Neuronal stem cell (in vitro differentiated cells): ENCODE measurements at regions not wholly inside any gene's neighbourhood (a gene's known extent, or its start where the extent isn't known, plus 50 kb on each side); places are given as distances from the start of the nearest gene placed in this dataset.
A peak's percentile ranks its signal among the peaks of the same experiment; 100 is the strongest.

Experiments used
- DNase-seq: peaks from one replicate; pipeline ENCODE4 v3.0.0-alpha.2; 2013; ENCODE audit warnings: low spot score
- H2AFZ ChIP-seq: one replicate; pipeline ENCODE4 v1.6.1; 2013; ENCODE audit warnings: mild to moderate bottlenecking, low read length, inconsistent platforms
- H2AK5ac ChIP-seq: 2 replicates; pipeline ENCODE4 v1.6.1; 2013; ENCODE audit warnings: low read depth, mild to moderate bottlenecking, inconsistent platforms, low read length, moderate library complexity, mixed read lengths
- H2BK120ac ChIP-seq: 2 replicates; pipeline ENCODE4 v1.6.1; 2013; ENCODE audit warnings: low read depth, mild to moderate bottlenecking, inconsistent platforms, low read length, moderate library complexity, mixed read lengths
- H2BK12ac ChIP-seq: one replicate; pipeline ENCODE4 v1.6.1; 2013; ENCODE audit warnings: low read length, inconsistent platforms
- H2BK15ac ChIP-seq: 2 replicates; pipeline ENCODE4 v1.6.1; 2013; ENCODE audit warnings: mild to moderate bottlenecking, low read length, inconsistent platforms, mixed read lengths
- H2BK5ac ChIP-seq: one replicate; pipeline ENCODE4 v1.6.1; 2013; ENCODE audit warnings: inconsistent platforms, mild to moderate bottlenecking, low read length, moderate library complexity
- H3K14ac ChIP-seq: one replicate; pipeline ENCODE4 v1.6.1; 2013; ENCODE audit warnings: low read length, inconsistent platforms
- H3K18ac ChIP-seq: 2 replicates; pipeline ENCODE4 v1.6.1; 2013; ENCODE audit warnings: low read length, inconsistent platforms
- H3K23ac ChIP-seq: 2 replicates; pipeline ENCODE4 v1.6.1; 2013; ENCODE audit warnings: low read depth, mild to moderate bottlenecking, mixed read lengths, low read length, inconsistent platforms; ENCODE audit not compliant: poor library complexity
- H3K27ac ChIP-seq: replicated peaks from 3 replicates; pipeline ENCODE4 v1.5.1; 2013; ENCODE audit warnings: low read length, inconsistent platforms
- H3K27me3 ChIP-seq, 3 experiments: 2 replicates each; pipeline ENCODE4 v1.6.1; 2013; ENCODE audit warnings: low read length in 3 of 3, mild to moderate bottlenecking in 2 of 3, inconsistent platforms in 1 of 3, low read depth in 1 of 3, mixed read lengths in 1 of 3, moderate library complexity in 1 of 3; ENCODE audit not compliant: control insufficient read depth in 3 of 3, insufficient read depth in 3 of 3
- H3K36me3 ChIP-seq, 2 donors: replicated peaks in 1 of 2; 2 replicates each; pipeline ENCODE4 v1.6.1; 2013; ENCODE audit warnings: low read length in 2 of 2; ENCODE audit not compliant: control insufficient read depth in 2 of 2, insufficient read depth in 2 of 2
- H3K4ac ChIP-seq: 2 replicates; pipeline ENCODE4 v1.6.1; 2013; ENCODE audit warnings: inconsistent platforms, mild to moderate bottlenecking, low read length, moderate library complexity
- H3K4me1 ChIP-seq, 2 donors: 1 replicate in 1 of 2; 2 replicates in 1 of 2; pipeline ENCODE4 v1.6.1; 2013; ENCODE audit warnings: low read length in 2 of 2, low read depth in 1 of 2; ENCODE audit not compliant: control insufficient read depth in 2 of 2, insufficient read depth in 1 of 2
- H3K4me2 ChIP-seq: one replicate; pipeline ENCODE4 v1.6.1; 2013; ENCODE audit warnings: mild to moderate bottlenecking, low read length, inconsistent platforms; ENCODE audit not compliant: insufficient read depth, poor library complexity, severe bottlenecking
- H3K4me3 ChIP-seq, 2 donors: 2 replicates each; pipeline ENCODE4 v1.5.1; 2013; ENCODE audit warnings: low read length in 2 of 2, mild to moderate bottlenecking in 2 of 2, inconsistent platforms in 1 of 2, moderate library complexity in 1 of 2
- H3K79me1 ChIP-seq: one replicate; pipeline ENCODE4 v1.6.1; 2013; ENCODE audit warnings: low read depth, mild to moderate bottlenecking, inconsistent platforms, low read length, moderate library complexity
- H3K9ac ChIP-seq: one replicate; pipeline ENCODE4 v1.6.1; 2013; ENCODE audit warnings: mild to moderate bottlenecking, low read depth, low read length, inconsistent platforms; ENCODE audit not compliant: poor library complexity
- H3K9me3 ChIP-seq, 2 donors: replicated peaks in 1 of 2; 2 replicates each; pipeline versions ENCODE3 to v1.6.1; 2013; ENCODE audit warnings: low read length in 2 of 2, mild to moderate bottlenecking in 2 of 2, inconsistent platforms in 1 of 2, low read depth in 1 of 2, mixed read lengths in 1 of 2, moderate library complexity in 1 of 2; ENCODE audit not compliant: control insufficient read depth in 2 of 2, insufficient read depth in 1 of 2
- H4K8ac ChIP-seq: one replicate; pipeline ENCODE4 v1.6.1; 2013; ENCODE audit warnings: low read depth, mild to moderate bottlenecking, inconsistent platforms, low read length, moderate library complexity
- H4K91ac ChIP-seq: one replicate; pipeline ENCODE4 v1.6.1; 2013; ENCODE audit warnings: low read length, low read depth, mild to moderate bottlenecking, inconsistent platforms; ENCODE audit not compliant: poor library complexity
- WGBS, 2 donors: extraction: QIAGEN DNeasy Blood & Tissue Kit; methylation state at CpG; one replicate each; pipeline ENCODE4 v1.1.7; 2013; ENCODE audit warnings: missing lambda C conversion rate in 2 of 2, mixed read lengths in 1 of 2; ENCODE audit not compliant: insufficient read length in 2 of 2, insufficient replicate concordance in 1 of 2; ENCODE audit errors: extremely low coverage in 2 of 2; 5-methylcytosine and 5-hydroxymethylcytosine counted together

- Histone ChIP-seq H3K4me2 (no peak overlapping the region), H2BK120ac (no peak overlapping the region), H4K91ac (no peak overlapping the region), H3K4ac (no peak overlapping the region), H2AK5ac (no peak overlapping the region), H4K8ac (no peak overlapping the region), H3K23ac (no peak overlapping the region), H3K18ac (peak overlapping the region; percentile 44), H3K4me3 (no peak overlapping the region), H3K14ac (no peak overlapping the region), H3K27me3 (no peaks in the 10 kb centered on the region), H3K79me1 (no peaks in the 10 kb centered on the region), H2BK15ac (no peak overlapping the region), H2BK12ac (no peak overlapping the region), H3K9ac (no peak overlapping the region), H2BK5ac (no peak overlapping the region), H3K4me1 (peaks cover 0 to 3% of the 10 kb centered on the region in 2 donors), H3K27ac (no peak overlapping the region), H3K36me3 (no peaks in the 10 kb centered on the region), H3K9me3 (no peaks in the 10 kb centered on the region), H2AFZ (no peak overlapping the region)
- no CpG with 5 or more reads among the region's 6 CpGs for WGBS, 2 donors
- no peak for DNase-seq
Measured at GRCh38 chr4:159481936-159482335, 379.1 kb downstream of the RAPGEF2 start.

- no peak overlapping the region for H2BK5ac ChIP-seq
- no peak overlapping the region for H3K4me3 ChIP-seq
- no peaks in the 10 kb centered on the region for H3K79me1 ChIP-seq
- H2BK15ac ChIP-seq, result no peak overlapping the region
- H3K9ac ChIP-seq, result no peak overlapping the region
- H3K4me1 ChIP-seq, result peaks cover 0 to 5% of the 10 kb centered on the region in 2 donors
- H3K4ac ChIP-seq, result no peak overlapping the region
- no CpG with 5 or more reads among the region's 5 CpGs for WGBS, 2 donors
- H4K8ac ChIP-seq, result no peak overlapping the region
- no peak overlapping the region for H3K18ac ChIP-seq
- H2AK5ac ChIP-seq, result no peak overlapping the region
- H3K23ac ChIP-seq, result no peak overlapping the region
- no peak overlapping the region for H4K91ac ChIP-seq
- H2BK12ac ChIP-seq, result no peak overlapping the region
- no peak overlapping the region for H3K27ac ChIP-seq
- H3K36me3 ChIP-seq, result no peaks in the 10 kb centered on the region
- DNase-seq, result no peak
- no peak overlapping the region for H3K4me2 ChIP-seq
- H3K14ac ChIP-seq, result no peak overlapping the region
- H3K27me3 ChIP-seq, result no peaks in the 10 kb centered on the region
- no peaks in the 10 kb centered on the region for H3K9me3 ChIP-seq
- H2BK120ac ChIP-seq, result no peak overlapping the region
- H2AFZ ChIP-seq, result no peak overlapping the region
Measured at GRCh38 chr4:159483110-159483781, 380.4 kb downstream of the RAPGEF2 start.

- no peak overlapping the region for H2AFZ ChIP-seq
- H4K8ac ChIP-seq, result no peak overlapping the region
- DNase-seq, result no peak
- no peak overlapping the region for H3K23ac ChIP-seq
- no peak overlapping the region for H3K14ac ChIP-seq
- H3K79me1 ChIP-seq, result no peaks in the 10 kb centered on the region
- no peak overlapping the region for H2AK5ac ChIP-seq
- no peak overlapping the region for H3K9ac ChIP-seq
- no peaks in the 10 kb centered on the region for H3K36me3 ChIP-seq
- H3K27ac ChIP-seq, result no peak overlapping the region
- H2BK15ac ChIP-seq, result no peak overlapping the region
- no peak overlapping the region for H3K18ac ChIP-seq
- no peak overlapping the region for H2BK5ac ChIP-seq
- no peaks in the 10 kb centered on the region for H3K9me3 ChIP-seq
- no peak overlapping the region for H3K4me2 ChIP-seq
- H3K4me1 ChIP-seq, result peaks cover 0 to 5% of the 10 kb centered on the region in 2 donors
- H2BK12ac ChIP-seq, result no peak overlapping the region
- no CpG with 5 or more reads among the region's 6 CpGs for WGBS, 2 donors
- H4K91ac ChIP-seq, result no peak overlapping the region
- no peak overlapping the region for H3K4ac ChIP-seq
- no peak overlapping the region for H2BK120ac ChIP-seq
- no peak overlapping the region for H3K4me3 ChIP-seq
- no peaks in the 10 kb centered on the region for H3K27me3 ChIP-seq
Measured at GRCh38 chr4:159483782-159484741, 381.2 kb downstream of the RAPGEF2 start.

- H3K27ac ChIP-seq, result no peak overlapping the region
- no peaks in the 10 kb centered on the region for H3K27me3 ChIP-seq
- no peak overlapping the region for H4K91ac ChIP-seq
- H2BK5ac ChIP-seq, result no peak overlapping the region
- no peaks in the 10 kb centered on the region for H3K36me3 ChIP-seq
- H3K14ac ChIP-seq, result no peak overlapping the region
- H3K4me3 ChIP-seq, result no peak overlapping the region
- no peak overlapping the region for H2BK120ac ChIP-seq
- no peak overlapping the region for H4K8ac ChIP-seq
- no peak overlapping the region for H2AK5ac ChIP-seq
- no peak overlapping the region for H3K4me2 ChIP-seq
- H2AFZ ChIP-seq, result no peak overlapping the region
- no peaks in the 10 kb centered on the region for H3K9me3 ChIP-seq
- H3K4me1 ChIP-seq, result peaks cover 0 to 5% of the 10 kb centered on the region in 2 donors
- H3K9ac ChIP-seq, result no peak overlapping the region
- H3K79me1 ChIP-seq, result no peaks in the 10 kb centered on the region
- H3K18ac ChIP-seq, result no peak overlapping the region
- WGBS, 2 donors, result no CpG with 5 or more reads among the region's 2 CpGs
- no peak overlapping the region for H2BK15ac ChIP-seq
- no peak for DNase-seq
- H2BK12ac ChIP-seq, result no peak overlapping the region
- no peak overlapping the region for H3K4ac ChIP-seq
- no peak overlapping the region for H3K23ac ChIP-seq
Measured at GRCh38 chr4:159484864-159485263, 382.0 kb downstream of the RAPGEF2 start.
